Chondrocyte (in vitro differentiated cells): ENCODE measurements at regions not wholly inside any gene's neighbourhood (a gene's known extent, or its start where the extent isn't known, plus 50 kb on each side); places are given as distances from the start of the nearest gene placed in this dataset.

Experiments used
- DNase-seq: peaks from one replicate; pipeline ENCODE4 v3.0.0; 2021; ENCODE audit warnings: mixed read lengths, low spot score
- H3K27ac Mint-ChIP-seq: one replicate; pipeline ENCODE4 v1.8.0; 2021; ENCODE audit warnings: mild to moderate bottlenecking, moderate library complexity, mixed read lengths; ENCODE audit not compliant: unreplicated experiment
- H3K27me3 Mint-ChIP-seq: 2 replicates; pipeline ENCODE4 v1.8.0; 2021; ENCODE audit warnings: low read depth, mixed read lengths
- H3K36me3 Mint-ChIP-seq: 2 replicates; pipeline ENCODE4 v1.8.0; 2021; ENCODE audit warnings: low read depth, mixed read lengths
- H3K4me1 Mint-ChIP-seq: 2 replicates; pipeline ENCODE4 v1.8.0; 2021; ENCODE audit warnings: low read depth, mild to moderate bottlenecking, mixed read lengths
- H3K4me3 Mint-ChIP-seq: one replicate; pipeline ENCODE4 v1.8.0; 2021; ENCODE audit warnings: mild to moderate bottlenecking, moderate library complexity, mixed read lengths; ENCODE audit not compliant: unreplicated experiment
- H3K9me3 Mint-ChIP-seq: 2 replicates; pipeline ENCODE4 v1.8.0; 2021; ENCODE audit warnings: low read depth, mixed read lengths
- TF ChIP-seq, protein P1 (sequence below): fragments of 200-600 bp; sonication (generic); IDR thresholded peaks from 2 replicates; pipeline ENCODE4 v1.5.0; 2021; ENCODE audit warnings: antibody characterized with exemption, mild to moderate bottlenecking, moderate library complexity

- no peaks in the 10 kb centered on the region for H3K36me3 Mint-ChIP-seq
- no peaks in the 10 kb centered on the region for H3K9me3 Mint-ChIP-seq
- TF ChIP-seq, protein P1, sequence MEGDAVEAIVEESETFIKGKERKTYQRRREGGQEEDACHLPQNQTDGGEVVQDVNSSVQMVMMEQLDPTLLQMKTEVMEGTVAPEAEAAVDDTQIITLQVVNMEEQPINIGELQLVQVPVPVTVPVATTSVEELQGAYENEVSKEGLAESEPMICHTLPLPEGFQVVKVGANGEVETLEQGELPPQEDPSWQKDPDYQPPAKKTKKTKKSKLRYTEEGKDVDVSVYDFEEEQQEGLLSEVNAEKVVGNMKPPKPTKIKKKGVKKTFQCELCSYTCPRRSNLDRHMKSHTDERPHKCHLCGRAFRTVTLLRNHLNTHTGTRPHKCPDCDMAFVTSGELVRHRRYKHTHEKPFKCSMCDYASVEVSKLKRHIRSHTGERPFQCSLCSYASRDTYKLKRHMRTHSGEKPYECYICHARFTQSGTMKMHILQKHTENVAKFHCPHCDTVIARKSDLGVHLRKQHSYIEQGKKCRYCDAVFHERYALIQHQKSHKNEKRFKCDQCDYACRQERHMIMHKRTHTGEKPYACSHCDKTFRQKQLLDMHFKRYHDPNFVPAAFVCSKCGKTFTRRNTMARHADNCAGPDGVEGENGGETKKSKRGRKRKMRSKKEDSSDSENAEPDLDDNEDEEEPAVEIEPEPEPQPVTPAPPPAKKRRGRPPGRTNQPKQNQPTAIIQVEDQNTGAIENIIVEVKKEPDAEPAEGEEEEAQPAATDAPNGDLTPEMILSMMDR, result no peak
- H3K4me3 Mint-ChIP-seq, result no peak overlapping the region
- H3K4me1 Mint-ChIP-seq, result no peaks in the 10 kb centered on the region
- H3K27me3 Mint-ChIP-seq, result no peaks in the 10 kb centered on the region
- H3K27ac Mint-ChIP-seq, result no peak overlapping the region
- no peak for DNase-seq
Measured at GRCh38 chr3:56890448-56891091, 88.8 kb upstream of the ARHGEF3 start.

DNA sequence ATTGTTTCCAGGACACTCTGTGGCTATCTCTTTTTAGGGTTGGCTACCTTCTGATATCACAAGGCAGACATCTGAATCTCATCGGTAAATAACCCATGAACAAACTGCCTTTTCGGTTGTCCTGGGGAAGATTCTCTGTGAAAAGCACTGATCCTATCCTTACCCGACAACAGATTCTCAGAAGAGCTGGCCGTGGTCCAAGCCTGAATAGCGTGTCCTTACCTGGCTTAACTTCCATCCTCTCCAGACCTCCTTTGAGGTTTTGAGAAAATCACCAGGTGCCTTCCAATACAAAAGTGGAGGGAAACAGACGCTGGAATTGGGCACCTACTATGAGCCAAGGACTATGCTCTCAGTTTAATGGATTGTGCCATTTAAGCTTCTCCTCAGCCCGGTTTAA, 87.4 kb upstream of the ARHGEF3 start:
- H3K27ac Mint-ChIP-seq, result no peak overlapping the region
- no peaks in the 10 kb centered on the region for H3K27me3 Mint-ChIP-seq
- TF ChIP-seq, protein P1, result no peak
- no peaks in the 10 kb centered on the region for H3K9me3 Mint-ChIP-seq
- H3K36me3 Mint-ChIP-seq, result no peaks in the 10 kb centered on the region
- H3K4me1 Mint-ChIP-seq, result no peaks in the 10 kb centered on the region
- DNase-seq, result no peak
- no peak overlapping the region for H3K4me3 Mint-ChIP-seq

DNA sequence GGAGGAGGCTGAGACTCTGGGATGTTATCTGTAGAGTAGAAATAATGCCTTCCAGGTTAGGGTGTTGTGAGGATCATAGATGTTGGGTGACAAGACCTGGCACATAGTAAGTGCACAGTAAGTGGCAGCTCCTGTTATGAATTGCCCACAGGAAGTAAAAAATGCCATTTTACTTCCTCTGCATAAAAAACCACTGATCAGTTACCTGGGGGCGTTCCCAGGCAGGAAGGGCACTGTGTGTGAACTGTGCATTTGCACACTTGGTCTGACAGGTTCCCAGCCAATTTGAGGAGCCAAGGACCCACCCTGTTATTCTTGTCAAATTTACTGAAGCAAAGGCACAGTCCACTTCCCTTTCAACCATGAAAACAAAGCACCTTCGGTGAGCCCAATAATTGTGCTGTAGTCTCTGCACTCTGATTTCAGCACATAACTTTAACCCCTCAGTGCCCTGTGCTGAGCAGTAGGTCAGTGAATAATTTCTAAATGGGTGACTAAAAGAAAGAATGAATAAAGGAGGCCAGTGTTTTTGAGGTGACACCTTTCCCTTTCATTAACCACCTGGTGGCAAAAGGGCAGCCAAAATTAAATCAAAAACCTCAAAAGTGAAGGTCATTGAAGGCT, 85.8 kb upstream of the ARHGEF3 start:
- H3K4me3 Mint-ChIP-seq, result no peak overlapping the region
- TF ChIP-seq, protein P1, result no peak
- no peak for DNase-seq
- H3K9me3 Mint-ChIP-seq, result no peaks in the 10 kb centered on the region
- no peaks in the 10 kb centered on the region for H3K27me3 Mint-ChIP-seq
- H3K27ac Mint-ChIP-seq, result no peak overlapping the region
- no peaks in the 10 kb centered on the region for H3K4me1 Mint-ChIP-seq
- no peaks in the 10 kb centered on the region for H3K36me3 Mint-ChIP-seq

GRCh38 chr3:56886314-56886713, 84.6 kb upstream of the ARHGEF3 start:
- Mint-ChIP-seq H3K27me3 (no peaks in the 10 kb centered on the region), H3K36me3 (no peaks in the 10 kb centered on the region), H3K9me3 (no peaks in the 10 kb centered on the region), H3K4me1 (no peaks in the 10 kb centered on the region), H3K27ac (no peak overlapping the region), H3K4me3 (no peak overlapping the region)
- TF ChIP-seq, protein P1, result no peak
- DNase-seq, result no peak

DNA sequence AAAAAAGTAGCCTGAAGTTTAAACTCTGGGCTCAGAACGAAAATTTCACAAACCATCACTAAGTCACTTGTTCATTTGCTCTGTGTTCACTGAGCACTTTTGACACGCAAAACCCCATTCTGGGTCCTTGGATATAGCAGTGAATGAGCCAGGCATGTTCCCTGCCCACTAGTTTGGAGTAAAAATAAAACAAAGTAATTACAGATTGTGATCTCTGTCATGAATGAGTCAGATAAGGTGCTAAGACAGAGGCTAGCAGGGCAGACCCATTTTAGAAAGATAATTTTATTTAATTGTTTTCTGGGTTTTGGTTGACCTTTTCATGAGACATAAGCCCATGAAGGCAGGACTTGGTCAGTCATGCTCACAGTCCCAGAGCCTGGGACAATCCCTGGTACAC, 84.1 kb upstream of the ARHGEF3 start:
- TF ChIP-seq, protein P1, result no peak
- H3K27ac Mint-ChIP-seq, result no peak overlapping the region
- H3K27me3 Mint-ChIP-seq, result no peaks in the 10 kb centered on the region
- H3K9me3 Mint-ChIP-seq, result no peaks in the 10 kb centered on the region
- H3K4me1 Mint-ChIP-seq, result no peaks in the 10 kb centered on the region
- no peak overlapping the region for H3K4me3 Mint-ChIP-seq
- H3K36me3 Mint-ChIP-seq, result no peaks in the 10 kb centered on the region
- DNase-seq, result no peak
